GM12878 (cell line): ENCODE measurements at regions not wholly inside any gene's neighbourhood (a gene's known extent, or its start where the extent isn't known, plus 50 kb on each side); places are given as distances from the start of the nearest gene placed in this dataset.

ENCODE experiments used
- ATAC-seq: fragments of 200-7000 bp; cut with Tn5 transposase; 3 replicates; pipeline ENCODE4 v1.9.1; 2020; ENCODE audit warnings: mild to moderate bottlenecking, moderate library complexity
- BruUV-seq: library from RNA; stranded (reverse); fragments of 400-500 nt; replicated peaks from 2 replicates; lab custom pipeline; 2021; lab: Mats Ljungman, UMichigan
- CTCF ChIA-PET: fragments of 300-600 bp; sonication (Branson Sonifier 250); formaldehyde crosslinking; extraction: SDS; loops from one replicate; lab custom pipeline; 2021; ENCODE audit warnings: inconsistent platforms; lab: Yijun Ruan, JAX
- POLR2A ChIA-PET: fragments of 350-600 bp; formaldehyde crosslinking; extraction: SDS; loops from one replicate; lab custom pipeline; 2021; ENCODE audit warnings: inconsistent platforms; lab: Charles Lee
- RAD21 ChIA-PET: fragments of 300-600 bp; sonication (Branson Sonifier 250); formaldehyde crosslinking; loops from one replicate; lab custom pipeline; 2023; ENCODE audit warnings: antibody characterized with exemption; ENCODE audit not compliant: unreplicated experiment; lab: Charles Lee
- SMC1A ChIA-PET: fragments of 300-600 bp; sonication (Branson Sonifier 250); formaldehyde crosslinking; loops from one replicate; lab custom pipeline; 2023; ENCODE audit not compliant: unreplicated experiment, uncharacterized antibody; lab: Charles Lee
- DNase-seq: peaks from one replicate; pipeline ENCODE4 v3.0.0-alpha.2; 2011; ENCODE audit warnings: low read depth, low spot score
- FAIRE-seq: peaks from 3 replicates; lab custom pipeline; 2011; peaks lifted over from hg19 to GRCh38; lab: Jason Lieb, UNC
- H2AFZ ChIP-seq: 2 replicates; pipeline ENCODE4 v1.6.0; 2011; ENCODE audit warnings: low read depth, low read length, control low read depth; ENCODE audit not compliant: control insufficient read depth
- H3K27ac ChIP-seq: 2 replicates; pipeline ENCODE4 v1.5.1; 2011; ENCODE audit warnings: control low read depth; ENCODE audit not compliant: control insufficient read depth, insufficient read depth
- H3K27me3 ChIP-seq, 2 experiments: replicated peaks in 1 of 2; 2 replicates each; pipeline versions ENCODE4 v1.6.0 to v1.6.1; 2011; ENCODE audit warnings: low read length in 1 of 2; ENCODE audit not compliant: control insufficient read depth in 2 of 2, insufficient read depth in 2 of 2
- H3K36me3 ChIP-seq, 2 experiments: 2 replicates each; pipeline ENCODE4 v1.5.1; 2011; ENCODE audit warnings: low read length in 1 of 2; ENCODE audit not compliant: control insufficient read depth in 2 of 2, insufficient read depth in 2 of 2
- H3K4me1 ChIP-seq: 2 replicates; pipeline ENCODE4 v1.6.1; 2011; ENCODE audit warnings: mild to moderate bottlenecking, low read length, moderate library complexity, mixed read lengths; ENCODE audit not compliant: control insufficient read depth, insufficient read depth
- H3K4me2 ChIP-seq: 2 replicates; pipeline ENCODE4 v1.6.0; 2011; ENCODE audit warnings: control low read depth; ENCODE audit not compliant: control insufficient read depth, insufficient read depth
- H3K4me3 ChIP-seq: fragments of 200-600 bp; sonication (generic); 2 replicates; pipeline ENCODE4 v1.5.1; 2016
- H3K79me2 ChIP-seq: 2 replicates; pipeline ENCODE4 v1.6.0; 2011; ENCODE audit warnings: low read length; ENCODE audit not compliant: control insufficient read depth, insufficient read depth
- H3K9ac ChIP-seq: 2 replicates; pipeline ENCODE4 v1.8.0; 2011; ENCODE audit warnings: low read length, control low read depth, mixed read lengths; ENCODE audit not compliant: control insufficient read depth, insufficient read depth
- H3K9me3 ChIP-seq: replicated peaks from 3 replicates; pipeline ENCODE4 v1.5.1; 2011; ENCODE audit warnings: mild to moderate bottlenecking, low read length; ENCODE audit not compliant: control insufficient read depth, insufficient read depth
- H4K20me1 ChIP-seq: 2 replicates; pipeline ENCODE4 v1.6.0; 2011; ENCODE audit not compliant: control insufficient read depth, insufficient read depth
- BCL11A ChIP-seq: IDR thresholded peaks from 2 replicates; pipeline ENCODE4 v1.6.1; 2011; ENCODE audit warnings: low read depth, low read length
- HDAC2 ChIP-seq: fragments of 200-600 bp; sonication (generic); IDR thresholded peaks from 2 replicates; pipeline ENCODE4 v1.6.1; 2017
- HDAC6 ChIP-seq: fragments of 200-600 bp; sonication (generic); IDR thresholded peaks from one replicate; pipeline ENCODE4 v1.8.0; 2017; ENCODE audit warnings: antibody characterized with exemption; ENCODE audit not compliant: unreplicated experiment
- IKZF2 ChIP-seq, 2 experiments: fragments of 450-650 bp; IDR thresholded peaks; 2 replicates each; pipeline ENCODE4 v1.6.1; 2017; ENCODE audit warnings: mild to moderate bottlenecking in 2 of 2, moderate library complexity in 2 of 2
- IRF3 ChIP-seq: fragments of 450-650 bp; IDR thresholded peaks from 2 replicates; pipeline ENCODE4 v1.6.1; 2014; ENCODE audit warnings: mild to moderate bottlenecking
- IRF5 ChIP-seq: fragments of 450-650 bp; IDR thresholded peaks from 2 replicates; pipeline ENCODE4 v1.6.1; 2017; ENCODE audit warnings: borderline replicate concordance
- JUNB ChIP-seq: IDR thresholded peaks from 2 replicates; pipeline ENCODE4 v1.6.1; 2016; ENCODE audit warnings: antibody characterized with exemption, mild to moderate bottlenecking
- KDM1A ChIP-seq: fragments of 200-600 bp; sonication (generic); IDR thresholded peaks from 2 replicates; pipeline ENCODE4 v1.6.1; 2016; ENCODE audit warnings: borderline replicate concordance
- MYB ChIP-seq: fragments of 150-350 bp; IDR thresholded peaks from 2 replicates; pipeline ENCODE4 v1.6.1; 2014; ENCODE audit warnings: mild to moderate bottlenecking, low read depth, low read length, borderline replicate concordance
- NFIC ChIP-seq: IDR thresholded peaks from 2 replicates; pipeline ENCODE4 v1.6.1; 2012; ENCODE audit warnings: low read depth, mild to moderate bottlenecking, inconsistent platforms, low read length, moderate library complexity
- PML ChIP-seq: IDR thresholded peaks from 2 replicates; pipeline ENCODE4 v1.6.1; 2012; ENCODE audit warnings: low read length, inconsistent platforms
- POLR2AphosphoS2 ChIP-seq: IDR thresholded peaks from 2 replicates; pipeline ENCODE4 v1.6.1; 2011; ENCODE audit warnings: low read depth, mild to moderate bottlenecking, low read length, improper control_type of control experiment, moderate library complexity
- RELA ChIP-seq: fragments of 450-650 bp; IDR thresholded peaks from 2 replicates; pipeline ENCODE4 v1.8.0; 2014; ENCODE audit warnings: borderline replicate concordance; ENCODE audit not compliant: partially characterized antibody
- SREBF2 ChIP-seq: IDR thresholded peaks from 2 replicates; pipeline ENCODE4 v1.6.1; 2012; ENCODE audit warnings: mild to moderate bottlenecking, low read length
- USF1 ChIP-seq: IDR thresholded peaks from 2 replicates; pipeline ENCODE4 v1.6.1; 2011; ENCODE audit warnings: borderline replicate concordance, low read depth, mild to moderate bottlenecking, moderate library complexity, mixed read lengths, low read length; ENCODE audit not compliant: insufficient read depth; ENCODE audit errors: extremely low read length
- ZNF384 ChIP-seq: IDR thresholded peaks from 2 replicates; pipeline ENCODE4 v1.6.1; 2012; ENCODE audit warnings: low read depth, mild to moderate bottlenecking, low read length, improper control_type of control experiment, borderline replicate concordance
- ZNF622 ChIP-seq: fragments of 450-650 bp; IDR thresholded peaks from 2 replicates; pipeline ENCODE4 v1.6.1; 2017; ENCODE audit warnings: mild to moderate bottlenecking, inconsistent platforms
- ZZZ3 ChIP-seq: IDR thresholded peaks from 2 replicates; pipeline ENCODE4 v1.6.1; 2011; ENCODE audit warnings: low read depth; ENCODE audit not compliant: control insufficient read depth, insufficient read length
- WGBS: methylation state at CpG from one replicate; pipeline ENCODE4 v1.1.6; 2016; ENCODE audit warnings: low lambda C conversion rate; ENCODE audit not compliant: insufficient replicate concordance, insufficient coverage; ENCODE audit errors: missing lambda C conversion rate; 5-methylcytosine and 5-hydroxymethylcytosine counted together
- in situ Hi-C: fragments of 300-500 bp; cut with MboI; formaldehyde crosslinking; loops from 9 replicates; pipeline ENCODE4 v1.14.3; 2018; ENCODE audit warnings: mixed read lengths
- intact Hi-C: fragments of 100-400 bp; cut with micrococcal nuclease; formaldehyde crosslinking; loops from one replicate; pipeline ENCODE4 v1.14.2; 2022; ENCODE audit not compliant: unreplicated experiment
- TF ChIP-seq, protein P1 (sequence below): fragments of 450-650 bp; IDR thresholded peaks from 2 replicates; pipeline ENCODE4 v1.6.1; 2017; ENCODE audit warnings: low read depth, mild to moderate bottlenecking, moderate library complexity

- TF ChIP-seq, protein P1, sequence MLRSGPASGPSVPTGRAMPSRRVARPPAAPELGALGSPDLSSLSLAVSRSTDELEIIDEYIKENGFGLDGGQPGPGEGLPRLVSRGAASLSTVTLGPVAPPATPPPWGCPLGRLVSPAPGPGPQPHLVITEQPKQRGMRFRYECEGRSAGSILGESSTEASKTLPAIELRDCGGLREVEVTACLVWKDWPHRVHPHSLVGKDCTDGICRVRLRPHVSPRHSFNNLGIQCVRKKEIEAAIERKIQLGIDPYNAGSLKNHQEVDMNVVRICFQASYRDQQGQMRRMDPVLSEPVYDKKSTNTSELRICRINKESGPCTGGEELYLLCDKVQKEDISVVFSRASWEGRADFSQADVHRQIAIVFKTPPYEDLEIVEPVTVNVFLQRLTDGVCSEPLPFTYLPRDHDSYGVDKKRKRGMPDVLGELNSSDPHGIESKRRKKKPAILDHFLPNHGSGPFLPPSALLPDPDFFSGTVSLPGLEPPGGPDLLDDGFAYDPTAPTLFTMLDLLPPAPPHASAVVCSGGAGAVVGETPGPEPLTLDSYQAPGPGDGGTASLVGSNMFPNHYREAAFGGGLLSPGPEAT: no peak
- no peak for TF ChIP-seq ZZZ3
Observed at GRCh38 chrX:114252186-114252585, 331.7 kb upstream of the HTR2C start (continued).

GRCh38 chrX:114251575-114251974, 332.3 kb upstream of the HTR2C start:
- no peaks in the 10 kb centered on the region for H3K27me3 ChIP-seq
- ChIA-PET SMC1A (no interaction called here), RAD21 (no interaction called here), POLR2A (no interaction called here), CTCF (no interaction called here)
- H3K9ac ChIP-seq: no peak overlapping the region
- no peaks in the 10 kb centered on the region for H3K79me2 ChIP-seq
- no peaks in the 10 kb centered on the region for H3K36me3 ChIP-seq
- H3K4me2 ChIP-seq: no peak overlapping the region
- no TSS peak for BruUV-seq
- FAIRE-seq (no peak), ATAC-seq (no peak), DNase-seq (no peak)
- H3K4me3 ChIP-seq: no peak overlapping the region
- H4K20me1 ChIP-seq: no peaks in the 10 kb centered on the region
- H2AFZ ChIP-seq: no peak overlapping the region
- no peaks in the 10 kb centered on the region for H3K4me1 ChIP-seq
- no peaks in the 10 kb centered on the region for H3K9me3 ChIP-seq
- in situ Hi-C loops: no loop called here
- intact Hi-C loops: loop anchor here (5.0 kb wide), 1 partner anchor 421 kb away; no protein-coding TSS in a partner anchor
- 41% methylated on average over 1 of the region's 1 CpG for WGBS
- no peak overlapping the region for H3K27ac ChIP-seq
- no peak for TF ChIP-seq NFIC
- no peak for TF ChIP-seq IRF5
- TF ChIP-seq ZZZ3: no peak
- no peak for TF ChIP-seq IRF3
- no peak for TF ChIP-seq IKZF2 (IDR thresholded peaks at IDR 0.05)
- no peak for TF ChIP-seq SREBF2
- no peak for TF ChIP-seq ZNF622
- TF ChIP-seq KDM1A: no peak
- no peak for TF ChIP-seq MYB
- TF ChIP-seq POLR2AphosphoS2: no peak
- no peak for TF ChIP-seq HDAC2
- TF ChIP-seq USF1: no peak
- TF ChIP-seq HDAC6: no peak
- TF ChIP-seq JUNB: no peak
- TF ChIP-seq RELA: no peak
- TF ChIP-seq ZNF384: no peak
- no peak for TF ChIP-seq BCL11A
- no peak for TF ChIP-seq PML
